NOMO-1 (cell line): ENCODE measurements at regions not wholly inside any gene's neighbourhood (a gene's known extent, or its start where the extent isn't known, plus 50 kb on each side); places are given as distances from the start of the nearest gene placed in this dataset.
"Not testable (repeated sequence)": the region's sequence is repeated elsewhere in the genome, so short reads cannot be mapped to it uniquely, and the experiment has no call there.

Source experiments
- DNase-seq, 2 experiments: peaks; one replicate each; lab custom pipeline; 2025; ENCODE audit not compliant: unreplicated experiment in 2 of 2; lab: John Stamatoyannopoulos, UW

DNA sequence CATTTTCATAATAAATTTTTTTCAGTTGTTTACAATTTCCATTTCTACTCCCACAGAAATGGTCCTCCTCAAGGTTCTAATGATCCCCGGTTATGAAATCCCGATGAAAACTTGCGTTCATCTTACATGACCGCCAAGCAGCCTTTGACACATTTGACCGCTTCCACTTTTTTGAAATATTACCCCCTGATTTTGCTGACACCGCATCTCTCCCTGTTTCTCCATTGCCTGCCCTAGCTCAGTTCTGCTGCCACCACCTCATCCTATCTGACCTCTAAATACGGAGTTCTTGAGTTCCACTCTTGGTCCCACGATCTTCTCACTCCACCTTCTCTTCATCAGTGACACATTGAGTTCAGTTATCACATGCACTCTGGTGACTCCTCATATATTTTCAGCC is 74.1 kb downstream of the SLC35B3 start:
- DNase-seq = peak; percentile 21 to 60

DNA sequence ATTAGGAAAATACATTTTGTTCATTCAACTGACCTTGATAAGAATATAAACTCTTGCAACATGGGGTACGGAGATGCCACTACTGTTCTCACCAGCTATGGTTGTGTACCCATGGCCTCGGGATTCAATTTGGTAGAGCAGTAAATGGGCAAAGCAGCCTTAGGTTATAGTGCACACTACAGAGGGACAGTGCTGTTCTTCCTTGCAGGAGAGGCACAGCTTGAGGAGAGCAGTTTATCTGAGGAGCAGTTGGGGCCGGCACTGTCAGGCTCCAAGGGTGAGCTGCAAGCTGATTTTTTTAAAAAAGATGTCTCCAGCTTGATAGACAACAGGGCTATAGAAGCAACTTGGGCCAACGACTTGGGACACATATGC is 82.4 kb downstream of the SLC35B3 start:
- no peak for DNase-seq

GRCh38 chr6:8352335-8352965 is 82.9 kb downstream of the SLC35B3 start:
- no peak for DNase-seq

GRCh38 chr6:8343600-8343999 is 91.7 kb downstream of the SLC35B3 start:
- DNase-seq = no peak

DNA sequence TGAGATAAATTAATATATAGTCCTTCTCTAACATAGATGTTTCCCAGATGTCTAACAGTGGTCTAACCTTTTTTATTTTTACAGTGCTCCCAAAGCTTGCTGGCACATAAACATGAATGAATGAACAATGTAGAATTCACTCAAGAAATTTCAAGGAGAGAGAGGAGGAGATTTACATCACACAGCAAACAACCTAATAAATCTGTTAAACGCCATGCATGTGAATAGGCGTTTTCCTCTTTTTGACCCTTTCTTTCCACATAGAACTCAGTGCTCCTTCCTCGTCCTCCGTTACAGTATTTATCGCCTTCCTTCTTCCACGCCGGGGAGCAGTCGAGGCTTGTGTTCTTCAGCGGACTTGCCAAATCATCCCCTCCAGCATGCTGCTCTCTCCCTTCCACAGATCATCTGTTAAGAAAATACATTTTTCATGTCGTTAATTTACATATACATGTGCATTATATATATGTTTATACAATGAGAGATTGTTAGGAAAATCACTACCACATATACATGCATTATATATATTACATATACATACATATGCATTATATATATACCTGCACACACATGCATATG is 93.0 kb downstream of the SLC35B3 start:
- DNase-seq = no peak

GRCh38 chr6:8337147-8337546 is 98.2 kb downstream of the SLC35B3 start:
- DNase-seq = no peak

- DNase-seq = no peak
These were observed 98.8 kb downstream of the SLC35B3 start for GRCh38 chr6:8336406-8337057.

- no peak for DNase-seq
These were observed 99.4 kb downstream of the SLC35B3 start for GRCh38 chr6:8335896-8336295.

DNA sequence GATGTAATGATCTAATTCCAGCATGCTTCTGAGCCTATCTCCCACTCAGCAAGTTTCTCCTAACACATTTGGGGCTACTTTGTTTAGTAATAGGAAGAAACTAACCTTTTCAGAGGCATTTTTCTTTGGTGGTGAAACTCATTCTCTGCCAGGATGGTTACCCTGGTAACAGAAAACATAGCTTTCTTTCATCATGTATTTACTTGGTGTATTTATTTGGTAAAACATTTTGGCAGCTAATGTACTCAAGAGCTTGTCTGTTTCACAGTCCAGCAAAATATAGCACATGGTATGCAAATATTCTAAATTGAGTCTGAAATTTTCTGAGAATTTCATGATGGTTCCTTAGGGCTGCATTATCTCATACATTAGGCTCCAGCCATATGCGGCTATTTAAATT is 100.0 kb downstream of the SLC35B3 start:
- DNase-seq = no peak

DNA sequence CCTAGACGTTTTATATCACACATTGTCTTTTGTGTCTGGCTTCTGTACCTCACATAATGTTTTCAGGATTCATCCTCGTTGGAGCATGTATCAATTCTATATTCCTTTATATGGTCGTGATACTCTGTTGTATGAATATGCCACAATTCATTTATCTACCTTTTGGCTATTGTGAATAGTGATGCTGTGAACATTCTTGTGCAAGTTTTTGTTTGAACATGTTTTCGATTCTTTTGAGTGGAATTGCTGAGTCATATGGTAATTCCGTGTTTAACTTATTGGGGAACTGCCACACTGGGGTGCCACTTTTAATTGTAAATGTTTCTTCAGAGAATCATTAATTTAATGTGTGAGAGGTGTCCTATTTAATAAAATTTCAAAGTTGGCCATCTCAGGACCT is 101.2 kb downstream of the SLC35B3 start:
- no peak for DNase-seq

DNA sequence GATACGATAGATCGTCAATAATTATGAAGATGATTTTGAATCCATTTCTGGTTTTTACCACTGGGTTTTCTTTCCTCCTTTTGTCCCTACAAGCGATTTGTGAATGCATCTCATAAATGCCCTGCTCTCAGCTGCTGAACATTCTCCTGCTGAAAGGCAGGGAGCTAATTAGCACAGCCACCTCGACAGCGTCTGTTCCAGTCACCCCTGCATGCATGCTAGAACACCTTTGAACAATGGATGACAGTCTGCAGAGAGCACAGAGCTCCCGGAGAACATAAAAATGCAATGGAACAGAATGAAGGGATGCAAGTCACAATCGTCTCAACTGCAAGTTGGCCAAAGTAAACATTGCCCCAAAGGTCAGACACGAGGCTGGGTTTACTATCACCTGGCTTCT is 105.8 kb downstream of the SLC35B3 start:
- DNase-seq = no peak

GRCh38 chr6:8325743-8326142 is 109.6 kb downstream of the SLC35B3 start:
- no peak for DNase-seq

DNA sequence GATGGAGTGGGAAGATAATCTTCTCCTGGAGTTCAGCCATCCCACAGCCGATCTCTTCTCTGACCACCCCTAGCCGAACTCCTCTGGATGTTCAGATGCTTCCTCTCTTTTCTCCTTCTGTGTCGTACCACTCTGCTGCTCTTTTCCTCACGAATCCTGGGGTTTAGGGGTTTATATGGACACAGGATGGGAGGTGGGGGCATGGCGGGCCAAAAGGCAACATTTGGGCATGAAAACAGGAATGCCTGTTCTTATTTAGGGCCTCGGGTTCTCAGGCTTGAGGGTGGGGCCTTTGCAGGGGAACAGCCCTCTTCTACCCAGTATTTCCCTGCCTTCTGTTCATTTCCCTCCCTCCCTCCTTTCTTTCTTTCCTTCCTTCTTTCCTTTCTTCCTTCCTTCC is 112.7 kb downstream of the SLC35B3 start:
- DNase-seq = no peak

DNA sequence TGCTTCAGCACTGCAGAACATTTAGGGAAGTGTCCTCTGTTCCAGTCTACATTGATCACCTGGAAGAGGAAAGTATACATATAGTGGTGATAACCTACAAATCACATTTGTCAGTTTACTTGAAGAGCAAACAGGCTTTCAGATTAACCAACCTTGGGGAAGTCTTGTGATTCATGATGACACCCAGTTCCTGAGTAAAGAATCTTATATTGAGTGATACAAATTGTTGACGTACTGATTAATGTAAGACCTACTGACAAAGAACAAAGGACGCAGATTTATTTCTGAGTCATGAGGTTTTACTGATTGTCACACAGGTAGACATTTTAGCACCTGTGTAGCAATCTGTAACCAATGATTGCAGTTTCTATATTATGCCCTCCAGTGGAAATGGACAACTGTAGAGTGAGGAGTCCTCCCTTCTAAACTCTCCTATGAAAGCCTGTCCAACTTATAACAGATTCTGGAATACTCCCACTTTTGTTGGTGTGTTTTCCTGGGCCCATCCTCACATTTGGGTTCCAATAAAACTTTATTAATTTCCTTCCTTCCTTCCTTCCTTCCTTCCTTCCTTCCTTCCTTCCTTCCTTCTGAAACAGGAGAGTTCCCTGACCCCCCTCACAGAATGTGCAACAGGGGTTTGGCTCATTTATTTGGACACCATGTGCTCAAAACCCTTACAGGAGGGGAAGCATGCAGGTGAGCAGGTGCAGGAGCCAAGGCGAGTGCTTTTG is 113.5 kb downstream of the SLC35B3 start:
- DNase-seq = no peak

DNA sequence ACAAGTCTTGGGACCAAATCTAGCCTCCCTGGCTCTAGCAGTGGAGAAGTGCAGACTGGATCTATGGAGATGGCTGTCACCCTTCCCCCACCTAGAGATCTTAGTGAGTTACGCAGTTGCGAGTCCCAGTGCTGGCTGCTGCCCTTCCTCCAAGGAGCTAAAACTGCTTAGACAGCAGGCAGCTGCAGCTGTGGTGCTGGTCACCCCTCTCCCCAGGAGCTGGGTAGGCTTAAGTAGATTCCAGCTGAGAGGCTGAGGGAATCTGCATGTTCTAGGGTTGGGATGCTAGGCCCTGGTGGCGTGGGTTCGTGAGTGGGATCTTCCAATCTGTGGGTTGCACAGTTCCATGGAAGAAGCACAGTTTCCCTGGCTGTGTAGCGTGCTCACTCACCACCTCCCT is 120.2 kb downstream of the SLC35B3 start:
- no peak for DNase-seq

DNA sequence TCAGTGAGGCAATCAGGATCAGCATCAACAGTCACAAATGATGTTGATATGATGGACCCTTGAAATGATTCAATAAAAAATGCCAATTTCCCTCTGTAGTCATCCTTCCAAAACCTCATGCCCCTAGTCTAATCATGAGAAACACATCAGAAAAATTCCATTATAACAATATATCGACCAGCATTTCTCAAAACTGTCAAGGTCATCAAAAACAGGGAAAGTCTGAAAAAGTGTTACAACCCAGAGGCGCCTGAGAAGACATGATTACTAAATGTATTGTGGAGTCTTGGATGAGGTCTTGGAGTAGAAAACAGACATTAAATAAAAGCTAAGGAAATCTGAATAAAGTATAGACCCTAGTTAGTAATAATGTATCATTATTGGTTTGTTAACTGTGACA is 133.8 kb downstream of the SLC35B3 start:
- DNase-seq = no peak

DNA sequence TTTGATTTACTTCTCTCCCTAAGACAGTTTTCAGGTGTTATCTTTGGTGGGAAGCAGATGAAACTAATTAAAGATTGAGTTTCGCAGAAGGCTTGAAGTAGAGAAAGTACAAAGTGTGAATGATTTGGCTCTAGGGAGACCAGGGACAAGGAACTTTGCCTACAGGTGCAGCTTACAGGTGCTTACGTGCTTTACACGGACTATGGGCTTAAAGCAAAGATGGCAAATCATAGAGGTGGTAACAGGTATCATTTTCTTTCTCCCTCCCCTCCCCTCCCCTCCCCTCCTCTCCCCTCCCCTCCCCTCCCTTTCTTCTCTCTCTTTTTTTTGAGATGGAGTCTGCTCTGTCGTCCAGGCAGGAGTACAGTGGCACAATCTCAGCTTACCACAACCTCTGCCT is 136.3 kb downstream of the SLC35B3 start:
- no peak for DNase-seq

DNA sequence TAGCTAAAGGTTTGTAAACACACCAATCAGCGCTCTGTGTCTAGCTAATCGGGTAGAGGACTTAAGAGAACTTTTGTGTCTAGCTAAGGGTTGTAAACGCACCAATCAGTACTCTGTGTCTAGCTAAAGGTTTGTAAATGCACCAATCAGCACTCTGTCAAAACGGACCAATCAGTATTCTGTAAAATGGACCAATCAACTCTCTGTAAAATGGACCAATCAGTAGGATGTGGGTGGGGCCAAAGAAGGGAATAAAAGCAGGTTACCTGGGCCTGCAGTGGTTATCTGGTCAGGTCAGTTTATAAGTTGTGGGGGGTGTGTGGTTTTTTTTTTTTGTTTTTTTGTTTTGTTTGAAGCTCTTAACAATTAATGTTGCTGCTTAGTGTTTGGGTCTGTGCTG is 152.4 kb downstream of the SLC35B3 start:
- DNase-seq = not testable (repeated sequence)

GRCh38 chr6:8282380-8282779 is 153.0 kb downstream of the SLC35B3 start:
- no peak for DNase-seq

- DNase-seq = no peak
These were observed 156.1 kb downstream of the SLC35B3 start for GRCh38 chr6:8279041-8279805.

DNA sequence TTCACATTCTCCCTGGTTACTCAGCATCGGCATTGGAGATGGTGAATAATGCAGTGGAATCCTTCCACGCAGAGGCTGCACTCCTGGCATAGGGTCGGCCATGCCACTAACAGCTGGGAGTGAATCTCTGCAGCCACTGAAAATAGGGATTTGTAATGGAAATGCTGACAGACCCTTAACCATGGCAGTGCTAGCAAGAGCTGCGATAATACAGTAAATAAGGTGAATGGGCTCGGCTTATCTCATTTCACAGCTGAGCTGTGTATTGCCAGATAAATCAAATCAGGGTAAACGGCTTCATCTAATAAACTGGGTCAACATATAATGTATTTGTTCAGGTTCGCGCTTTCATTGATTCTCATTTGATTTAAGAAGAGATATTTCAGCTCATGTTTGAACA is 156.8 kb downstream of the SLC35B3 start:
- no peak for DNase-seq
